Epithelial cell of proximal tubule (primary cell): ENCODE measurements at regions not wholly inside any gene's neighbourhood (a gene's known extent, or its start where the extent isn't known, plus 50 kb on each side); places are given as distances from the start of the nearest gene placed in this dataset.
"Not testable (repeated sequence)": the region's sequence is repeated elsewhere in the genome, so short reads cannot be mapped to it uniquely, and the experiment has no call there.

Source experiments
- DNase-seq: peaks from one replicate; pipeline ENCODE4 v3.0.0-alpha.2; 2011; ENCODE audit warnings: low read depth
- H3K4me3 ChIP-seq: 2 replicates; pipeline ENCODE4 v1.5.1; 2011; ENCODE audit warnings: low read depth, mild to moderate bottlenecking, low read length
- CTCF ChIP-seq: conservative IDR thresholded peaks from 2 replicates; pipeline ENCODE4 v1.5.1; 2012; ENCODE audit warnings: low read depth, mild to moderate bottlenecking, low read length

GRCh38 chr7:12839508-12840153 lies 152.2 kb downstream of the ARL4A start:
- H3K4me3 ChIP-seq: no peak overlapping the region
- no peak for TF ChIP-seq CTCF
- DNase-seq: no peak

GRCh38 chr7:12844732-12845131 lies 157.3 kb downstream of the ARL4A start:
- H3K4me3 ChIP-seq: not testable (repeated sequence)

GRCh38 chr7:12847001-12847400 lies 159.6 kb downstream of the ARL4A start:
- TF ChIP-seq CTCF: no peak
- no peak for DNase-seq
- H3K4me3 ChIP-seq: no peak overlapping the region

More at GRCh38 chr7:12844732-12845131, 157.3 kb downstream of the ARL4A start:
- not testable (repeated sequence) for DNase-seq

GRCh38 chr7:12851142-12851541 lies 163.7 kb downstream of the ARL4A start:
- DNase-seq: no peak
- H3K4me3 ChIP-seq: no peak overlapping the region
- TF ChIP-seq CTCF: no peak

GRCh38 chr7:12851841-12852240 lies 164.4 kb downstream of the ARL4A start:
- no peak for TF ChIP-seq CTCF
- no peak for DNase-seq
- H3K4me3 ChIP-seq: no peak overlapping the region

- no peak for TF ChIP-seq CTCF
- DNase-seq: no peak
- no peak overlapping the region for H3K4me3 ChIP-seq
Observed at GRCh38 chr7:12855036-12855435, 167.6 kb downstream of the ARL4A start.

- no peak for DNase-seq
- no peak for TF ChIP-seq CTCF
- H3K4me3 ChIP-seq: no peak overlapping the region
Observed at GRCh38 chr7:12859761-12860160, 172.3 kb downstream of the ARL4A start.

GRCh38 chr7:12861070-12861469 lies 173.6 kb downstream of the ARL4A start:
- H3K4me3 ChIP-seq: no peak overlapping the region
- DNase-seq: no peak
- no peak for TF ChIP-seq CTCF
